ENCODE measurements at regions not wholly inside any gene's neighbourhood (a gene's known extent, or its start where the extent isn't known, plus 50 kb on each side); places are given as distances from the start of the nearest gene placed in this dataset.
"Not testable (repeated sequence)": the region's sequence is repeated elsewhere in the genome, so short reads cannot be mapped to it uniquely, and the experiment has no call there.

GRCh38 chr21:6376321-6377070 lies 4144.9 kb upstream of the TPTE start:
- H3K9ac ChIP-seq (ENCODE audit: low read length); H3K27me3 Mint-ChIP-seq (ENCODE audit: low read depth, unreplicated experiment); H3K4me3 Mint-ChIP-seq (ENCODE audit: unreplicated experiment); H3K27ac ChIP-seq (ENCODE audit: low read depth, low read length); H3K4me2 ChIP-seq (ENCODE audit: low read length); H3K4me1 ChIP-seq (ENCODE audit: insufficient read depth, low read length); H3K9me3 ChIP-seq (ENCODE audit: insufficient read depth, low read depth, low read length); H4K20me1 ChIP-seq (ENCODE audit: insufficient read depth, low read length); FAIRE-seq; H2AFZ ChIP-seq (ENCODE audit: low read depth, low read length); H3K36me3 Mint-ChIP-seq (ENCODE audit: low read depth, unreplicated experiment); H3K4me1 Mint-ChIP-seq (ENCODE audit: low read depth, unreplicated experiment); H3K27me3 ChIP-seq (ENCODE audit: insufficient read depth, low read length); H3K4me3 ChIP-seq (ENCODE audit: insufficient read depth, low read depth, low read length); H3K79me2 ChIP-seq (ENCODE audit: insufficient read depth, low read length); H3K27ac Mint-ChIP-seq (ENCODE audit: unreplicated experiment); H3K36me3 ChIP-seq (ENCODE audit: insufficient read depth, low read length); DNase-seq (ENCODE audit: low read depth); H3K9me3 Mint-ChIP-seq (ENCODE audit: unreplicated experiment): not testable (repeated sequence)
